HG03439 (cell line): ENCODE measurements at regions not wholly inside any gene's neighbourhood (a gene's known extent, or its start where the extent isn't known, plus 50 kb on each side); places are given as distances from the start of the nearest gene placed in this dataset.

Source experiments
- ATAC-seq: cut with Tn5 transposase; IDR thresholded peaks from one replicate; pipeline ENCODE4 v1.9.1; 2021; ENCODE audit warnings: mild to moderate bottlenecking, moderate library complexity; ENCODE audit not compliant: unreplicated experiment

- no peak for ATAC-seq
Measured at GRCh38 chr9:75830303-75830702, 60.2 kb upstream of the PCSK5 start.

DNA sequence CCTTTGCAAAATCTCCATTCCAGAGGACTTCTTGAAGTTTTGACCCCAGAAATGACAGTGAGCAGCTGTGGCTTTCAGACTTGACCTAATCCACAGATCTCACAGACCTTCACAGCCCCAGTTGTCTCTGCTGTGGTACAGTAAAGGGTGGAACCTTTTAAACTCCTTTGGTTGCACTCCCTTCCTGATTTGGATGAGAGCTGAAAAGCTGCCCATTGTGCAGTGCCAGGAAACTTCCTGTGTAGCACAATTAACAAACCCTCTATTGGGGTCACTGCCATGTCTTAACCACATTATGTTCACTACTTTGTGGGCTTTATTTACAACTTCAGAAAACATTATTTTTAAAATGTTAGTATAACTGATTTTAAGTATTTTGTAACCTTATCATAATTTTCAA lies 56.7 kb upstream of the PCSK5 start:
- no peak for ATAC-seq

DNA sequence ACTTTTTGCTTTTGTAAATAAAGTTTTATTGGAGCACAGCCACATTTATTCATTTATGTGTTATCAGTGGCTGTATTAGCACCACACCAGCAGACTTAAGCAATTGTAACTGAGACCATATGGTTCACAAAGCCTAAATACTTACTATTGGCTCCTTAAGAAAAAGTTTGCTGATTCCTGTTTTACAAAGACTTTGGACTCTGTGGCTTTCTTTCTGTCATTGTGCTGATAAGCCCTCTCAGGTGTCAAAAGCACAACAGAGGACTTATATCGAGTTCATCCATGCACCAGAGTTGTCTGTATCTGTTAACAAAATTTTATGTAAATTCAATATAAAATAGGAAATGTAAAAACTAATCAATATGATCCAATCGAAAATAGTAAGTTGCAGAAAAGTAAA lies 55.6 kb upstream of the PCSK5 start:
- ATAC-seq, result no peak
